Hematopoietic multipotent progenitor cell treated with erythropoietin and hydrocortisone succinate and interleukin-3 and kit ligand, for 6 days (in vitro differentiated cells): ENCODE measurements at regions not wholly inside any gene's neighbourhood (a gene's known extent, or its start where the extent isn't known, plus 50 kb on each side); places are given as distances from the start of the nearest gene placed in this dataset.
"Not testable (repeated sequence)": the region's sequence is repeated elsewhere in the genome, so short reads cannot be mapped to it uniquely, and the experiment has no call there.

Experiments used
- DNase-seq: peaks from one replicate; pipeline ENCODE4 v3.0.0-alpha.2; 2015

- no peak for DNase-seq
These were observed 486.3 kb upstream of the PABPC4L start for GRCh38 chr4:134687646-134688628.

GRCh38 chr4:134677209-134677814, 475.7 kb upstream of the PABPC4L start:
- DNase-seq = no peak

GRCh38 chr4:134668237-134668636, 466.6 kb upstream of the PABPC4L start:
- DNase-seq = no peak

GRCh38 chr4:134666640-134667039, 465.1 kb upstream of the PABPC4L start:
- no peak for DNase-seq

DNA sequence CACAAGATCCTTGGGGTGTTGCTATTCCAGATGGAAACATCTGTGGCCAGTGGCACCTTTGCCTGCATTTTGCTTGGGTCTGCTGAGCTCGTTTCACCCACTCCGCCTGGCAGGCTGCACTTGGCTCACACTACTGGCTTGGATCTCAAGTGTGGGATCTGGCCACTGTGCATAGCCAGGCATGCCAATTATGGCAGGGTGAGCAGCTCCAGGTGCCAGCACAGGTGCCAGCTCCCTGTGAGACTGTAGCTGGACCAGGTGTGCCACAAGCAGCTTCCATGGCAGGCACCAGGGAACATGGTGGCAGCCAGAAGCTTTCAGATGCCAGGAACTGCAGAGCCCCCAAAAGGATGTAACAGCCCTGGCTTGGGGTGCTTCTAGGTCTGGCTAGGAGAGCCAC, 463.8 kb upstream of the PABPC4L start:
- DNase-seq = no peak

DNA sequence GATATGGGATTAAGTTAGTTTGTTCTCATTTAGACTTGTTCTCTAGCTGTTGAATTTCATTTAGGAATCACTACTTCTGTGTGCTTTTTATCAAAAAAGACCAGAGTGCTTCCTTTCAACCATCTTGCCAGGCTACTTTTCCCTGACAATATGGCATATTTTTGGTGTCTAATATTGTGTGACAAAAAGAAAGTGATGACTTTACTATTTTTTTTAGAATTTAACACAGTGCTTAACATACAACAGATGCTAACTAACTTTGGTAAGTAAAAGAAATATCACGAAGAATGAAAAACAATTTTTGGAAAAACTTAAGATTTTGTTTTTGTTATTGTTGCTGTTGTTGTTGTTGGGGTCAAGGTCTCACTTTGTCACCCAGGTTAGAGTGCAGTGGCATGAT, 462.2 kb upstream of the PABPC4L start:
- no peak for DNase-seq

DNA sequence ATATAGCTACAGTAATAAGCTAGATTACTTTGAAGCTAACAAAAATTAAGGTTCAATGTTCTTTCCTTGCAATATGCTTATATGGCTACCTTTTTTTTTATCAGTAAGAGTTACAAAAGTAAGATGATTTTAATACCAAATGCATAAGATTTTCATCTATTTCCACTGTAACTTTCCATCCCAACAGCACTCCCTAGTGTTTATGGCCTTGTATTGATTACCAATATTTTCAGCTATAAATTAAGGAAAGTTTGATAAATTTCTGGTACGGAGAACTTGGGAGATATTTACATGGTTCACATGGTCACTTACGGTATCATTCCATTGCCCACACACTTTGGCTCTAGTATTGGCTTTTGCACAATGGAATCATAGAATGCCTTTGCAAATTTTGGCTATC, 448.9 kb upstream of the PABPC4L start:
- no peak for DNase-seq

DNA sequence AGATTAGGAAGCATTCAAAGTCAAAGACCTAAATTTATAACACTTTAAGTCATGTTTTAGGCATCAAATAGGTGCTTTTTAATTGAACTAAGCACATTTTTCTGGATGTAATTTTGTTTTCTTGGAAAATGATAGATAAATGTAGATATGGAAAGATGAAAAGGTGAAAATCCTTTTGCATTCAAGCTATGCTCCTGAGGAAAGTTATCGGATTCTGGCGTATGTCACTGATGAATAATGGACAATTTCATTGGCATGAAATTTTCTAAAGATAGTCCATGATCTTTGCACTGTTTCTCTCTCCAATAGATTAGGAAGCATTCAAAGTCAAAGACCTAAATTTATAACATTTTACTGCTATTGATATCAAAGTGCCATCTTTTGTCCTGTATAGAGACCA, 444.2 kb upstream of the PABPC4L start:
- DNase-seq = no peak

DNA sequence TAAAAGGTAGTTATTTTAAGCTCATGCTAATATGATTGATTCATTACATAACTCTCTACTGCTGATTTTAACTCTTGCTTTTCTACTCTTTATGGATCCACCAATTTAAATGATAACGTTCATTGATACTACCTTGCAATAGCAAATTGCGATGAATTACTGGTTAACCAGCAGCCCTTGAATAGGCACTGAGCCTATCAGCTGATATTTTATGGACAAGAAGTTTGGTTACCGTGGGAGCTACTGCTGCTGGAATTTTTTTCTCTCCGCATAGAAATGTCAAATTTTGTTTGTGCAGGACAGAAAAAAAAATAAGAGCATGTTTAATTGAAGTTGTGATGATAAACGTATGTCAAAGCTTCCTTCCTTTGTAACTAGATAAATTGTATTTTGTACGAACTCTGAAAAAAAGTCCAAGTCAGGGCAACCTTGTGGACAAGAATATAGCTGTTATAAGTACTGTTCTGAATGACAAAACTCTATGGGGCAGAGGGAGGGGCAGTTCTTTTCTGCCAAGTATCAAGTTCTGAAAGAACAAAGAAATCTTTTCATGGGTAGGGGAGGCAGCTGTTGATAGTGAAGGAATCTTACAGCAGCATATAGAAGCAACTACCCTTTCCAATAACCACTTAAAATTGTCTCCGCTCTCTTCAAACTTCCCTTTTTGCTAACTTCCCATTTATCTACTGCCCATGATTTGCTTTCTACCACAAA, 434.9 kb upstream of the PABPC4L start:
- peak; percentile 1 for DNase-seq

- DNase-seq = no peak
These were observed 432.7 kb upstream of the PABPC4L start for GRCh38 chr4:134634301-134634700.

DNA sequence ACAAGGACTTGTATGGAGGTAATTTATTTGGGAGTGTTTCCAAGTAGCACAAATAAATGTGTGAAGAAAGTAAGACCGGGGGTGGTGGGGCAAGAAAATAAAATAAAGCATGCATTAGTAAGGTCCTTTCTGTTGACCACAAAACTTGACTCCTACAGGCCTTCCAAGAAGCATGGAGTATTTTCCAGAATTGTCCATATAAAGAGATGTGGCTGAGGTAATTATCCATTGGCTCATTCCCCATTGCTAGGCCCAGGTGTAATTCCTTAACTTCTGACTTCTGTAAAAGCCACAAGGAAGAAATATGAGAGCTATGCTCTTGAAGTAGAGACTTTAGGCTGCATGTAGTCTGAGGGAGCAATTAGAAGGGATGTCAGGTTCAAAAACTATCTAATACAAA, 430.5 kb upstream of the PABPC4L start:
- DNase-seq = no peak

GRCh38 chr4:134628066-134628465, 426.5 kb upstream of the PABPC4L start:
- no peak for DNase-seq

GRCh38 chr4:134627366-134627765, 425.8 kb upstream of the PABPC4L start:
- no peak for DNase-seq

DNA sequence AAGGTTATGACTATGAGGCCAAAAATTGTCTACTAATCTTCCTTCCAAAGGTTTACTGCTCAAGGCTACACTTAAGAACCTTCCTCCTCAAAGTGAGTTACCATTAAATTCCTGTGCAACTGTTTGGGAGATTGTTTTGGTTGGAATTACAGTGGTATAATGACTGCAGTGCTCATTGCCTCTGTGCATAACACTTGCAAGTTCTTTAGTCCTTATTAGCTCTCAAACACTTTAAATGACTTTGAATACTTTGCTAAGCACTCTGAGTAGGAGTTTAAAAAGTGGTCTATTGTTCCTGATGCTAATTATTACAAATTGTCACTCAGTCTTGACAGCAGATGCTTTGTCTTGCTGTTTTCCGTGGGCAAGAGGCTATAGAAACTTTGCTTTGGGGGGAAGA, 422.8 kb upstream of the PABPC4L start:
- DNase-seq = no peak

DNA sequence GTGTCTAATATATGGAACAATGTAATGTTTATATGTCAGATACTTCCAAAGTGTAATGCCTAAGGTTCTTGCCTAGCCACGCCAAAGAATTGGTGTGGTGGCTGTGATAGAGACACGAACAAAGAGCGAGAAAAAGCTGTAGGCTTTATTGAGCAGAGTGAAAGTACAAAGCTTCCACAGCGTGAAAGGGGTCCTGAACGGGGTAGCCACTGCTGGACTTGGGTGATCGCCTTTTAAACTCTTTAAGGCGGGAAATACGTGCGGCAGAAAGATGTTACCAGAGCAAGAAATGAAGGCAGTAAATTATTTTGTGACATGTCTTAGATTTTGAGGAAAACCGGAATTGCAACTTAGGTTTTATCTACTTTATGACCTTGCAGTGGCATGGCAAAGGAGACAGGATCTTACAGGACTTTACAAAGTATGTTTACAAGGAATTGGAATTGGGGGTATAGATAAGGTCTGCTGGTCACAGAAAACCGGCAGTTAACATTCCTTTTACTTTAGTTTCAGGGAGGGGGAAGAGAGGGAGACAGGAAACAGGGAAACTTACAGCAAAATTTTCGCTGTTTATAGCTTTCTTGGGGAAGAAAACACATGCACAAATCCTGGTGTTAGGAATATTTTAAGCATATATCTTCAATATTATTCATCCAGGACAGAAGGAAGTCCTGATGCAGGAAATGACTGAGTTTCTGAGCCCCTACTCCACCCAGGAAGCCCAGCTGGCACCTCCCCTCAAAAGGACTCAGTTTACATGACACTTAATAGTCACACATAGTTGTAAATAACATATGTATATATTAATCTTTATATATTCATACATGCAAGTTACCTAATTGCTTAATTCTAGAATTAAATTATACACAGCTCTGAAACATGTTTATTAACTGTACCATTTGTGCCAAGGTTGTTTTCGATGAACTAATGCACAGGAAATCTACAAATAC, 421.3 kb upstream of the PABPC4L start:
- not testable (repeated sequence) for DNase-seq

DNA sequence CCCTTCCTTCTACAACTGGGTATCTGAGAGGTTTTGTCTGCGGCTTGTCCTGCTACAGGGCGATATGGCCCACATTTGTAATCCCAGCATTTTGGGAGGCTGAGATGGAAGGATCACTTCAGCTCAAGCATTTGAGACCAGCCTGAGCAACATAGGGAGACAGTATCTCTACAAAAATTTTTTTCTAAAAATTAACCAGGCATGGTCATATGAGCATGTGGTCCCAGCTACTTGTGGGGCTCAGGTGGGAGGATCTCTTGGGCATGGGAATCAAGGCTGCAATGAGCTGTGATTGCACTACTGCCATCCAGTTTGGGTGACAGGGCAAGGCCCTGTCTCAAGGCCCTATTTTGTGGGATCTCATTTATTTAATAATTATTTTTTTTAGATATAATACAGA, 420.6 kb upstream of the PABPC4L start:
- DNase-seq = no peak

GRCh38 chr4:134621715-134622114, 420.1 kb upstream of the PABPC4L start:
- DNase-seq = not testable (repeated sequence)

GRCh38 chr4:134610956-134611355, 409.4 kb upstream of the PABPC4L start:
- DNase-seq = no peak

- no peak for DNase-seq
These were observed 408.6 kb upstream of the PABPC4L start for GRCh38 chr4:134610172-134610571.

DNA sequence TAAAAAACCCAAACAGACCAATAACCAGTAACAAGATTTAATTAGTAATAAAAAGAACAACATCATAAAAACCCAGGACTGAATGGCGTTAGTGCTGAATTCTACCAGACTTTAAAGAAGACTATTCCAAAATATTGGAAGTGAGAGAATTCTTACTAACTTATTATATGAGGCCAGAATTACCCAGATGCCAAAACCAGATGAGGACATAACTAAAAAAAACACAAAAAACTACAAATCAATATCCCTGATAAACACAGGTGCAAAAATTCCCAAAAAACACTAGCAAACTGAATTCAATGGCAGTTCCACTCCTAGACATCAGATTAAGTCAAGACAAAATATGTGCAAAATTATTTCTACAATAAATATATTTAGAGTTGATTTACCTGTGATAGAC, 400.1 kb upstream of the PABPC4L start:
- DNase-seq = no peak

DNA sequence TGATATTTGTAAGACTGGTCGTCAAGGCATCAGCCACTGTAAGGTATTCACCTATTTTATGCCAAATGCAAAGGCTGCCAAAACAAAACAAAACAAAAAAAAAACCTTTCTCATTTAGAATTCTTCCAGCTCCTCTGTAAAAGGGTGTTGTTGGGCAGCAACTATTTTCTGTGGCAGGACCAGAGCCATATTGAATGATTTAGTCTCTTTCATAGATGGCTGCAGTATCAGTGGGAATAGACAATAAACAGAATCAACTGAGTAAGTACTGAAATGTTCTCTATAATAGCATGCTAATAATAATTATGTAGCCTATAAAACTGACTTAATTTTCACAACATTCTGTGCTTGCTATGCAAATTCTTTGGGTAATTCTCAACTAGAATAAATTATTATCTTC, 389.7 kb upstream of the PABPC4L start:
- no peak for DNase-seq

- no peak for DNase-seq
These were observed 384.4 kb upstream of the PABPC4L start for GRCh38 chr4:134585972-134586371.

DNA sequence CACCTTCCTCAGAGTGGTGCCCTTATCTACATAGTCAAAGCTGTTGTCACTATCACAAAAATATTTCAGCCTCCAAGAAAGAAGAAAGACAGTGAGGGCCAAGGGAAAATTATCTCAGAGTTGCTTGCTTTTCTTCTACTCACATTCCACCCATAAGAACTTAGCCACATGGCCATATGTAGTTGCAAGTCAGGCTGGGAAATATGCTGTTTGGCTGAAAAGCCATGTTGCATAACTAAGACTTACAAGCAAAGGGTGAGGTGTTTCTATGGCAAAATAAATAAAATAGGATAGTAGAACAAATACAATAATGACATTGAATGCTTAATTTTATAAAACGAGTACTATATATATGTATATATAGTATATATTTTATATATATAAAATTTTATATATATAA, 365.9 kb upstream of the PABPC4L start:
- no peak for DNase-seq
